ENCODE measurements at regions not wholly inside any gene's neighbourhood (a gene's known extent, or its start where the extent isn't known, plus 50 kb on each side); places are given as distances from the start of the nearest gene placed in this dataset.
A peak's percentile ranks its signal among the peaks of the same experiment; 100 is the strongest.

GRCh38 chr9:87259543-87260518 is 237.8 kb upstream of the DAPK1 start:
- DNase-seq = no peak

GRCh38 chr9:87263291-87263690 is 234.4 kb upstream of the DAPK1 start:
- DNase-seq = no peak

GRCh38 chr9:87266697-87267096 is 231.0 kb upstream of the DAPK1 start:
- DNase-seq = no peak

GRCh38 chr9:87267251-87268070 is 230.2 kb upstream of the DAPK1 start:
- DNase-seq = no peak

DNA sequence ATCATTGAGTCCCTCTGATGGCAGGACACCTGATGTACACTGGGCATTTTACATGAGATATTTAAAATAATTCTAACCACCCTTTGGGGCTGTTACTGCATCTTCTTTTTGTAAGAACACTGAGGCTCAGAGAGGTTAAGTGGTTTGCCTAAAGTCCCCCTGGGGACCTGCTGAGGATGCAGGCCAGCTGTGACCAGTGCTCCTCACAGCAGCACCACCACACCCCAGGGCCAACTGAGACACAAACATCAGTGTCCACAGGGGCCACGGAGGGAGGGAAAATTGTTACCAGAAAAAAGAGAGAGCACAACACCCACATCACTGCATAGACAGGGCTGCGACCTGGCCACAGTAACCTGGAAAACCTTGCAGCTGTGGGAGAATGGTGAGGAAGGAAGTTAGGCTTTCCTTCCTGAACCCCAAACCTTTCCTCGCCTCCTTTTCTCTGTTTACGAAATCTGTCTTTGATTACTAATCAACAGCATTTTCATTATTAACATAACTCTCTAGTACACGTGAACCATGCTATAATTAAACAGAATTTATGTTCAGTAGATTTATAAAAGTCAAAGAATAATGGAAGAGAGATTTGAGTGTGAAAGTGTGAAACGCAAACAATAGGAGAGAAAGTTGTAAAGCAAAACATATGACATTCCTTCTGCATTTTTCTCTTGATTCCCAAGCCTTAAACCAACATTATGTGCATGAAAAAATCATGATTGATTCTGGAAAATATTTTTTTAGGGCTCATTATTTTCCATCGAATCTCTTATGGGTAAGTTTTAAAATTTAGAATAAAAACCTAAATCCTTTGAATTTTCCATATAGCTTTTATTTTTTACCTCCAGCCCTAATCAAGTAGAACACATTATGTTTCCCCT is 228.1 kb upstream of the DAPK1 start:
- no peak for DNase-seq

GRCh38 chr9:87270221-87270847 is 227.3 kb upstream of the DAPK1 start:
- no peak for DNase-seq

DNA sequence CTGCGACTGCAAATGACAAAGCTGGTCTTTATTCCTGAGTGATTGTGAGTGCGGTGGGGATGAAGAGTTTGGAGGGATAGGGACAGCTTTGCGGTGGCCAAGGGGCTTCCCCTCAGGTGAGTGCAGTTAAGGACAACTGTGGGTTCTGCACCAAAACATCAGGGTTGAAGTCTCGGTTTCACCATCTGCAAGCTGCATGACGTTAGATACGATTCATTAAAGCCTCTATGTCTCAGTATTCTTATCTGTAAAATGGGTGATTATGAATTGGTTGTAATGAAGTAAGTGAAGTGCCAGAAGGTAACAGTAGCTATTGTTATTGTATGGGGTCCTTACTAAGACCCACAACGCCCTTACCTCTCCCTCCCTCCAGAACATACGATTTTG is 226.8 kb upstream of the DAPK1 start:
- DNase-seq = no peak

DNA sequence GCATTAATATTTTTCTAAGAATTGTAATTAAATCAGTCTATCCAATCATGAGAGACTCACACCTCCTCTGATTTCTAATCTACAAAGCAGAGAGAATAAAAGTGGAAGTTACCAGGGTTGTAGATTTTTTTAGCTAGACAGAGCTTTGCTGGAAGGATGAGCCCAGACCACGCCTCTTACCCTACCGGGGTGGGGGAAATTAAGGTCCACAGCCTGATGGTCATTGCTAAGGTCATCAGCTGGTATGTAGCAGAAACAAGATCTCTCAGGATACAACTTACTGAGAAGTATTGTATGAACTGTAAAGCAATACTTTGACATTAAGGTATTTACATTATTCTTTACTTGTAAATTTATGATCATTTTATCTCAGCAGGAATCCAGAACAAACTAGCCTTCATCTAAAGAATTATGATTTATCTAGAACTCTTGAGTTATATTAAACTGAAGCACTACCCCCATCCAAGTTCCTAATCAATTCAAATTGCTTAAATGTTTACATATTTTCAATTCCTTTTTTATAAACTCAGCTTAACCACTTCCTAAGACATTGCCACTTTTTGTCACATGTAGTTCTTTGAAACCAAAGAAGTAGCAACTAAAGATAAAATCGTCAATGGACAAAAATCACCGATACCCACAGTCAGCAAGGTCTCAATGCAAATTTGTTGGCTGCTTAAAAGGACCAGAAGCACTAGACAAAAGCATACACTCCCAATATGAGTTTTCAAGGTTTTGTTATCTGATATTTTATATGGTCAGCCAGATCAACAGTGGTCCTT is 225.8 kb upstream of the DAPK1 start:
- no peak for DNase-seq

- no peak for DNase-seq
Observed at GRCh38 chr9:87275047-87275725, 222.5 kb upstream of the DAPK1 start.

GRCh38 chr9:87276327-87276841 is 221.3 kb upstream of the DAPK1 start:
- no peak for DNase-seq

DNA sequence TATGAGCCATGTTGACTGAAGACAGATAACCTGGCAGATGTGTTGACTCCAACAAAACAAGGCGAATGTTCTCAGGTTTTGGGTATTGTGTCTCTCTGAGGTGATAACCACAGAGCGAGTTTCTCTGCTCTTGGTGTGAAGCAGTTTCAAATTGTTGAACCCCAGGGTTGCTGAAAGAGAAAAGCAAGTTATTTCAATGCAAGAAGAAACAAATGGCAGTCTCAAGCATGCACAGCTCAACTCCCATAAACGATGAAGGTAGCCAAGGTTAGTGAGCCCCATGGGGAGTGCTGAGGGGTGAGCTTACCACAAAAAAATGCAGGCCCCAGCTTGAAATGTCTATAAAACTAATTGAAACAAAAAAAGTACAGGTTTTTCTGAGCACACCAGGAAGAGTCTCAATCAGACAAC is 220.8 kb upstream of the DAPK1 start:
- no peak for DNase-seq

DNA sequence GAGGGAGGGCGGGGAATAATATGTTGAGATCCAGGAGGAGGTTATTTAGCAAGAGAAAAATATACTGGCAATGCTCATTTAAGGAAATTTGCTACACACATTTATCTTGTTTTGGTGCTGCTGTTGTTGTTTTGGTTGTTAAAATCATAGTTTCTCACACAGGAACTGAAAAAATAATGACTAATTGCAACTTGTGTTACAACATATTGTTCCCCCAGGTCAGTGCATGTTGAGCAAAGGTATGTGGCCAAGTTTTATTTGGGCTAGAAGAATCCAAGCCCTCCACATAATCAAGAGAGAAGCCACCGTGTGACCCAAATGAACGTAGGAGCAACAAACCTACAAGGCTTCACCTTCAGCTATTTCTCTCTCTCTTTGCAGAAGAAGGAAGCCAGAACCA is 220.3 kb upstream of the DAPK1 start:
- no peak for DNase-seq

- no peak for DNase-seq
Observed at GRCh38 chr9:87278971-87279733, 218.5 kb upstream of the DAPK1 start.

GRCh38 chr9:87280421-87280820 is 217.2 kb upstream of the DAPK1 start:
- DNase-seq = no peak

GRCh38 chr9:87282538-87282937 is 215.1 kb upstream of the DAPK1 start:
- no peak for DNase-seq

DNA sequence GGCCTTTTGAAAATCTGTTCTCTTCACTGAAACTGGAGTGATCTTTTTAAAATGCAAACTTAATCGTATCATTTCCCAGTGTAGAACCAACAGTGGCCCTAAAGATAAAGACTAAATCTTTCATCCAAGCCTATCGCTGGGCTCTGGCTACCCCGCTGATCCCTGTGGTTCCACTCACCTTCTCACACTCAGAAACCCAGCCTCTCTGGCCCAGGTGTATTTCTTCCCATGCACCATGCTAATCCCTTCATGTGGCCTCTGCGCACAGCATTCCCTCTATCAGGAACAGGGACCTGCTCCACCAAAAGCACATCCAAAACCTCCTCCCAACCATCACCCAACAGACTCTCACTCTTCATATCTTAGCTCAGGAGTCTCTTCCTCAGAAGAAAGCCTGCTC is 214.1 kb upstream of the DAPK1 start:
- no peak for DNase-seq

DNA sequence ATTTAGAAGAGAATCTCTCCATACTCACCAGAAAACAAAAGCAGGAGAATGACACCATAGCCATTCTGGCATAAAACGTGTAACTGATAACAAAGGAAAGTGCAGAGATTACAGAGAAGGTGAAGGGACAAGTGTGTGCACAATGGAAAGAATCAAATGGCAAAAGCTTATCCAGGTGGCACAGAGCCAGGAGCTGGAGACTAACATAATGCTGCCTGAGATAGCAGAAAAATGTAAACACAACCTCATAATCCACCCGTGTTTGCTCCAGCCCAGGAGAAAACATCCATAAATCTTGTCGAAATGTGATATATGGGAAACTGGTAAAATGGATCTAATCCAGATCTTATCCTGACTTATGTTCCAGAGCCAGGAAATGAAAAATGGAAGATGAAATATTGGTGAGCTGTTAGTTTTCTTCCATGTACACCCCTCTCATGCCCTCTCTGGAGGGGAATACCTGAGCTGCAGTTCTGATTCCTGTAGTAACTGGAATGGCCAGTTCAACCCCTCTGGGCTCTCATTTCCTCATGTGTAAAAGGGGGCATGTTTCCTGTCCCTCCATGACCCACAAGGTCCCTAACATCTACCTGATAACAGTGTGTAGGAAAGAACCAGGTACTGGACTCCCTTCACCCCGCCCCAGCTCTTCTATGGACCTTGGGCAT is 212.3 kb upstream of the DAPK1 start:
- peak; percentile 2 for DNase-seq

DNA sequence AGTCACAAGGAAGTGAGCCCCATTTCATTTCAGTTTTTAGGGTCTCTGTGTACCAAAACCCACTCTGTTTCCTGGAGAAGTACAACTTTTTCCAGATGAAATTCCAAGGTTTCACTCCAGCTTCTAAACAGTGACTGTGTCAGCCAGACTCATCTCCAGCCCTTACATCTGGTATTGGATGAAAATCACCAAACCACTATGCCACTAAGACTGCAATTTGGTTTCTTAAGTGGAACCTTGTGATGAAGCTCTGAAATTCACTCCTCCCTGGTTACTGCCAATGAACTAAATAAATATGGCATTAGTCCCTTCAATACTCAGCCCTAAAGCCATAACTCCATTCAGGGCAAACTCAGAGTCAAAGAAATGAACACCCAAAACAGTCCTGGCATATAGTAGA is 211.2 kb upstream of the DAPK1 start:
- no peak for DNase-seq
